GM18508 (cell line): ENCODE measurements at regions not wholly inside any gene's neighbourhood (a gene's known extent, or its start where the extent isn't known, plus 50 kb on each side); places are given as distances from the start of the nearest gene placed in this dataset.
"Not testable (repeated sequence)": the region's sequence is repeated elsewhere in the genome, so short reads cannot be mapped to it uniquely, and the experiment has no call there.

Source experiments
- ATAC-seq: cut with Tn5 transposase; IDR thresholded peaks from one replicate; pipeline ENCODE4 v1.9.1; 2021; ENCODE audit warnings: moderate number of reproducible peaks; ENCODE audit not compliant: insufficient read depth, unreplicated experiment

- not testable (repeated sequence) for ATAC-seq
These were observed 161.0 kb downstream of the TMEM121 start for GRCh38 chr14:105687171-105688022.

GRCh38 chr14:105688023-105688351, 161.6 kb downstream of the TMEM121 start:
- not testable (repeated sequence) for ATAC-seq

GRCh38 chr14:105688664-105689221, 162.4 kb downstream of the TMEM121 start:
- ATAC-seq: not testable (repeated sequence)

- no peak for ATAC-seq
These were observed 163.3 kb downstream of the TMEM121 start for GRCh38 chr14:105689722-105690121.

- no peak for ATAC-seq
These were observed 164.3 kb downstream of the TMEM121 start for GRCh38 chr14:105690671-105691070.

GRCh38 chr14:105691321-105692109, 165.1 kb downstream of the TMEM121 start:
- ATAC-seq: not testable (repeated sequence)

GRCh38 chr14:105692110-105692685, 165.8 kb downstream of the TMEM121 start:
- ATAC-seq: not testable (repeated sequence)

GRCh38 chr14:105694961-105695360, 168.6 kb downstream of the TMEM121 start:
- ATAC-seq: no peak

- peak; percentile 37 for ATAC-seq
These were observed 170.0 kb downstream of the TMEM121 start for GRCh38 chr14:105696388-105696787.

GRCh38 chr14:105697414-105697813, 171.0 kb downstream of the TMEM121 start:
- not testable (repeated sequence) for ATAC-seq

GRCh38 chr14:105697955-105698354, 171.6 kb downstream of the TMEM121 start:
- not testable (repeated sequence) for ATAC-seq

GRCh38 chr14:105698940-105699556, 172.7 kb downstream of the TMEM121 start:
- ATAC-seq: not testable (repeated sequence)

GRCh38 chr14:105699706-105700105, 173.3 kb downstream of the TMEM121 start:
- ATAC-seq: not testable (repeated sequence)

- not testable (repeated sequence) for ATAC-seq
These were observed 173.8 kb downstream of the TMEM121 start for GRCh38 chr14:105700146-105700545.

- no peak for ATAC-seq
These were observed 174.4 kb downstream of the TMEM121 start for GRCh38 chr14:105700622-105701288.

- no peak for ATAC-seq
These were observed 175.3 kb downstream of the TMEM121 start for GRCh38 chr14:105701456-105702274.

GRCh38 chr14:105702275-105702817, 176.0 kb downstream of the TMEM121 start:
- no peak for ATAC-seq

GRCh38 chr14:105703044-105703665, 176.8 kb downstream of the TMEM121 start:
- not testable (repeated sequence) for ATAC-seq
